ENCODE measurements at regions not wholly inside any gene's neighbourhood (a gene's known extent, or its start where the extent isn't known, plus 50 kb on each side); places are given as distances from the start of the nearest gene placed in this dataset.
"Not testable (repeated sequence)": the region's sequence is repeated elsewhere in the genome, so short reads cannot be mapped to it uniquely, and the experiment has no call there.

DNA sequence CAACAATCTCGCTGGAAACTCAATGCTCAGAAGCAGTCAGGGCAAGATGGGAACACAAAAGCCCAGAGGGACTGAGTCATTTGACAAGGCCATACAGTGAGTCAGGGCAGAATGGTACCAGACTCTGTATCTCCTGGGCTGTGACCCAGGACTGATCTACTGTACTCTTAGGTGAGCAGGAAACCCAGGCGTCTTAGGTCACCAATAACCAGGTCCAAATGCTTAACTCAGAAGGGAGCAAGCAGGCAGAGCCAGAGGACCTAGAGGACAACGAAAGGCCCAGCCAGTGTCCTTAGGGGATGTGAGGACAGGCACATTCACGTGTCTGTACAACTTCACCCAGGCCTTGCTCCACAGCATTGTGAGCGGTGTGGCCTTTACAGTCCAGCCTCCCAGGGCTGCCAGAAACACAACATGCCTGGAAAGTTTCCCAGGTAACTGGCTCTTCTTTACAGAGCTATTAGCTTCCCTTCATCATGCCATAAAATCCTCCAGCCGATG is 69.9 kb downstream of the ARL6IP4 start:
- no peaks in the 10 kb centered on the region for H3K36me3 ChIP-seq (ENCODE audit: control insufficient read depth, insufficient read depth, low read length)
- H3K27me3 ChIP-seq (ENCODE audit: control insufficient read depth, insufficient read depth, low read length, poor library complexity, severe bottlenecking) = no peaks in the 10 kb centered on the region
- no peak overlapping the region for H3K4me3 ChIP-seq (ENCODE audit: insufficient read depth, low read depth, low read length)
- H3K4me1 ChIP-seq (ENCODE audit: control insufficient read depth, insufficient read depth, low read length) = no peaks in the 10 kb centered on the region
- WGBS, 2 experiments = 91 to 92% methylated on average over 6 of the region's 6 CpGs
- no peaks in the 10 kb centered on the region for H3K9me3 ChIP-seq (ENCODE audit: control insufficient read depth, low read length)
- H3K27ac ChIP-seq (ENCODE audit: insufficient read depth, low read depth, low read length, poor library complexity, severe bottlenecking) = no peak overlapping the region

GRCh38 chr12:123049398-123050240 is 69.1 kb downstream of the ARL6IP4 start:
- Histone ChIP-seq H3K27ac (ENCODE audit: insufficient read depth, low read depth, low read length, poor library complexity, severe bottlenecking) (no peak overlapping the region), H3K4me3 (ENCODE audit: insufficient read depth, low read depth, low read length) (no peak overlapping the region), H3K9me3 (ENCODE audit: control insufficient read depth, low read length) (no peaks in the 10 kb centered on the region), H3K27me3 (ENCODE audit: control insufficient read depth, insufficient read depth, low read length, poor library complexity, severe bottlenecking) (no peaks in the 10 kb centered on the region), H3K36me3 (ENCODE audit: control insufficient read depth, insufficient read depth, low read length) (no peaks in the 10 kb centered on the region), H3K4me1 (ENCODE audit: control insufficient read depth, insufficient read depth, low read length) (no peaks in the 10 kb centered on the region)
- WGBS, 2 experiments = 92% methylated on average over 8 of the region's 8 CpGs

DNA sequence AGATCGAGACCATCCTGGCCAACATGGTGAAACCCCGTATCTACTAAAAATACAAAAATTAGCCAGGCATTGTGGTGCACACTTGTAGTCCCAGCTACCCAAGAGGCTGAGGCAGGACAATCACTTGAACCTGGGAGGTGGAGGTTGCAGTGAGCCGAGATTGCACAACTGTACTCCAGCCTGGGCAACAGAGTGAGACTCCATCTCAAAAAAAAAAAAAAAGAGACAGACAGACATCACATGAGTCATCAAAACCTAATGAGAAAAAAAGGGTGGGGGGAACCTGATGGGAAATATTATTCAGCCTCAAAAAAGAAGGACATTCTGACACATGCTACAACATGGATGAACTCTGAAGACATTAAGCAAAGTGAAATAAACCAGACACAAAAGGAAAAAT is 67.4 kb downstream of the ARL6IP4 start:
- H3K36me3 ChIP-seq (ENCODE audit: control insufficient read depth, insufficient read depth, low read length); H3K4me1 ChIP-seq (ENCODE audit: control insufficient read depth, insufficient read depth, low read length); H3K9me3 ChIP-seq (ENCODE audit: control insufficient read depth, low read length); H3K27me3 ChIP-seq (ENCODE audit: control insufficient read depth, insufficient read depth, low read length, poor library complexity, severe bottlenecking); H3K4me3 ChIP-seq (ENCODE audit: insufficient read depth, low read depth, low read length); H3K27ac ChIP-seq (ENCODE audit: insufficient read depth, low read depth, low read length, poor library complexity, severe bottlenecking): not testable (repeated sequence)
- 96% methylated on average over 3 of the region's 3 CpGs for WGBS, 2 experiments

DNA sequence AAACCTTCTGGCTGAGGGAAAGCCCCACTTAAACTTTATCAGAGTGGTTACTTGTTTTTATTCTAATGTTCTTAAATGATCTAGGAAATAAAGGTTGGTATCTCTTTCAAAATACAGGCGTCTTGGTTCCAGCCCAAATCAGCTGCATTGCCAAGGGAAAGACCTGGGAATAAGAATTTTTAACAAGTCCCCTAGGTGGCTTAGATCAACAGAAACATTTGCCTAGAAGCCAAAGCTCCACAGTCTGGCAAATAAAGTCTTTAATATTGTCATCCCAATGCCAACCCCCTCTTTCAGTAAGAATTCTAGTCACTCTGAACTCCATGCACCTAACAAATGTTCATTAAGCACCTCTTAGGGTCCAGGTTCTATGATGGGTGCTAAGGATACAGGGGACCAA is 66.8 kb downstream of the ARL6IP4 start:
- H3K4me3 ChIP-seq (ENCODE audit: insufficient read depth, low read depth, low read length) = no peak overlapping the region
- H3K27me3 ChIP-seq (ENCODE audit: control insufficient read depth, insufficient read depth, low read length, poor library complexity, severe bottlenecking) = no peaks in the 10 kb centered on the region
- WGBS, 2 experiments = 79 to 88% methylated on average over 1 of the region's 1 CpG
- no peaks in the 10 kb centered on the region for H3K9me3 ChIP-seq (ENCODE audit: control insufficient read depth, low read length)
- no peak overlapping the region for H3K27ac ChIP-seq (ENCODE audit: insufficient read depth, low read depth, low read length, poor library complexity, severe bottlenecking)
- no peaks in the 10 kb centered on the region for H3K4me1 ChIP-seq (ENCODE audit: control insufficient read depth, insufficient read depth, low read length)
- H3K36me3 ChIP-seq (ENCODE audit: control insufficient read depth, insufficient read depth, low read length) = no peaks in the 10 kb centered on the region

GRCh38 chr12:123046431-123046830 is 66.0 kb downstream of the ARL6IP4 start:
- Histone ChIP-seq H3K27ac (ENCODE audit: insufficient read depth, low read depth, low read length, poor library complexity, severe bottlenecking) (no peak overlapping the region), H3K36me3 (ENCODE audit: control insufficient read depth, insufficient read depth, low read length) (no peaks in the 10 kb centered on the region), H3K9me3 (ENCODE audit: control insufficient read depth, low read length) (no peaks in the 10 kb centered on the region), H3K27me3 (ENCODE audit: control insufficient read depth, insufficient read depth, low read length, poor library complexity, severe bottlenecking) (no peaks in the 10 kb centered on the region), H3K4me1 (ENCODE audit: control insufficient read depth, insufficient read depth, low read length) (no peaks in the 10 kb centered on the region), H3K4me3 (ENCODE audit: insufficient read depth, low read depth, low read length) (no peak overlapping the region)
- 88 to 91% methylated on average over 3 of the region's 3 CpGs for WGBS, 2 experiments

- Histone ChIP-seq H3K36me3 (ENCODE audit: control insufficient read depth, insufficient read depth, low read length) (no peaks in the 10 kb centered on the region), H3K9me3 (ENCODE audit: control insufficient read depth, low read length) (no peaks in the 10 kb centered on the region), H3K4me1 (ENCODE audit: control insufficient read depth, insufficient read depth, low read length) (no peaks in the 10 kb centered on the region), H3K4me3 (ENCODE audit: insufficient read depth, low read depth, low read length) (no peak overlapping the region), H3K27me3 (ENCODE audit: control insufficient read depth, insufficient read depth, low read length, poor library complexity, severe bottlenecking) (no peaks in the 10 kb centered on the region), H3K27ac (ENCODE audit: insufficient read depth, low read depth, low read length, poor library complexity, severe bottlenecking) (no peak overlapping the region)
- WGBS, 2 experiments = 91 to 95% methylated on average over 7 of the region's 7 CpGs
These were observed 65.2 kb downstream of the ARL6IP4 start for GRCh38 chr12:123045678-123046077.

DNA sequence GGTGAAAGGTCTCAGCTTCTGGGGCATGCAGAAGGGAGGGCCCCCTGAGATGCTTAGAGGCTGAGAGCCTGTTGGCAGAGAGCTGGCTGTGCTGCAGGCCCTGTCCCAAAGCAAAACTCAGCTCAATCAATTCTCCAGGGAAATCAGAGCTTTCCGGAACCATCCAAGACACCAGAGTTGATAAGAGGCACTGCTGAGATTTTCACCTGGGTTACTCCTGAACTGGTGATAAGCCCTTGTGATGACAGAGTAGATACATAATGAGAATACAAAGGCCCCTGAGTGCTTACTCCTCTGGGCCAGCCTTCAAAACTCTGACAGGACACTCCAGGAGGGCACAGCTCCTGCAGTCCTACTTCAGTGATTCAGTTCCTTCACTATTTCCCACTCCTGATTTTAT is 63.9 kb downstream of the ARL6IP4 start:
- WGBS, 2 experiments = 95 to 100% methylated on average over 1 of the region's 1 CpG
- no peaks in the 10 kb centered on the region for H3K4me1 ChIP-seq (ENCODE audit: control insufficient read depth, insufficient read depth, low read length)
- no peak overlapping the region for H3K4me3 ChIP-seq (ENCODE audit: insufficient read depth, low read depth, low read length)
- H3K27ac ChIP-seq (ENCODE audit: insufficient read depth, low read depth, low read length, poor library complexity, severe bottlenecking) = no peak overlapping the region
- H3K27me3 ChIP-seq (ENCODE audit: control insufficient read depth, insufficient read depth, low read length, poor library complexity, severe bottlenecking) = no peaks in the 10 kb centered on the region
- no peaks in the 10 kb centered on the region for H3K36me3 ChIP-seq (ENCODE audit: control insufficient read depth, insufficient read depth, low read length)
- H3K9me3 ChIP-seq (ENCODE audit: control insufficient read depth, low read length) = no peaks in the 10 kb centered on the region

DNA sequence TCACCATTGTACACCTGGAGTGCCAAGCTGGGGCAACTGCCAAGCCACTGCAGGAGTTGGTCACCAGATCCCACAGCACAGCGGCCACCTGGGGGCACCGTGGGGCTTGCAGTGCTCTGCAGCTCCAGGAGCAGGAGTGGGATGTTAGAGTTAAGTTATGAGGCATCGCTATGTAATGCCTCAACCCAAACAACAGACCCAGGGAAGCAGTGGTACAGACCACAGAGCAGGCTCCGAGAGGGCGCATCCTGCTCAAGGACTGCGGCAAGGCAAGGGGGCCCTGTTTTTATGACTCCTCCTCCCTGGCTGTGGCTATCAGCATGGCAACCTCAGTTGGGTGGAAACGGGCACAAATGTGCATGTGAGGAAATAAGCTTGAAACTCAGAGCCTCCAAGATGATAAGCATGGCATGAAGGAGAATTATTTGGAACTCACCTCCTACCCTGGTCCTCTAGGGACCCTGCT is 63.1 kb downstream of the ARL6IP4 start:
- Histone ChIP-seq H3K4me3 (ENCODE audit: insufficient read depth, low read depth, low read length) (no peak overlapping the region), H3K4me1 (ENCODE audit: control insufficient read depth, insufficient read depth, low read length) (no peaks in the 10 kb centered on the region), H3K27ac (ENCODE audit: insufficient read depth, low read depth, low read length, poor library complexity, severe bottlenecking) (no peak overlapping the region), H3K9me3 (ENCODE audit: control insufficient read depth, low read length) (no peaks in the 10 kb centered on the region), H3K27me3 (ENCODE audit: control insufficient read depth, insufficient read depth, low read length, poor library complexity, severe bottlenecking) (no peaks in the 10 kb centered on the region), H3K36me3 (ENCODE audit: control insufficient read depth, insufficient read depth, low read length) (no peaks in the 10 kb centered on the region)
- WGBS, 2 experiments = 71 to 75% methylated on average over 7 of the region's 7 CpGs

DNA sequence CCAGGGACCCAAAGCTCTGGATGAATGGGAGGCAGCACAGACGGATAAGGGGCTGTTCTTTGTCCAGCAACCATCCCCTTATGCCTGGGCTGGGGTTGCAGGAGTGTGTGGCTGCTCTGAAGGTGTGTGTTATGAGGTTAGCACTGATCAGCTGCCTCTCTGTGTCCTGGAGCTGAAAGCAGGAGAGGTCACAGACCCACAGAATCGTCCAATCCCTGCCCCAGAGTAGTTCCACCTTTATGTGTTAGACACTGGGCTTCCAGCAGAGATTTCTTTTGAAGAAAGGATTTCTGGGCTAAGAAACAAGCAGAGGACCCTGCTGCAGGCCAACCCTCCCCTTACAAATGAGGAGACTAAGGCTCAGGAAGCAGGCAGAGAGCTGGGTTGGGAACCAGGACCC is 62.4 kb downstream of the ARL6IP4 start:
- H3K27ac ChIP-seq (ENCODE audit: insufficient read depth, low read depth, low read length, poor library complexity, severe bottlenecking) = no peak overlapping the region
- H3K36me3 ChIP-seq (ENCODE audit: control insufficient read depth, insufficient read depth, low read length) = no peaks in the 10 kb centered on the region
- H3K4me3 ChIP-seq (ENCODE audit: insufficient read depth, low read depth, low read length) = no peak overlapping the region
- H3K9me3 ChIP-seq (ENCODE audit: control insufficient read depth, low read length) = no peaks in the 10 kb centered on the region
- H3K27me3 ChIP-seq (ENCODE audit: control insufficient read depth, insufficient read depth, low read length, poor library complexity, severe bottlenecking) = no peaks in the 10 kb centered on the region
- no peaks in the 10 kb centered on the region for H3K4me1 ChIP-seq (ENCODE audit: control insufficient read depth, insufficient read depth, low read length)
- WGBS, 2 experiments = 77 to 91% methylated on average over 2 of the region's 2 CpGs

DNA sequence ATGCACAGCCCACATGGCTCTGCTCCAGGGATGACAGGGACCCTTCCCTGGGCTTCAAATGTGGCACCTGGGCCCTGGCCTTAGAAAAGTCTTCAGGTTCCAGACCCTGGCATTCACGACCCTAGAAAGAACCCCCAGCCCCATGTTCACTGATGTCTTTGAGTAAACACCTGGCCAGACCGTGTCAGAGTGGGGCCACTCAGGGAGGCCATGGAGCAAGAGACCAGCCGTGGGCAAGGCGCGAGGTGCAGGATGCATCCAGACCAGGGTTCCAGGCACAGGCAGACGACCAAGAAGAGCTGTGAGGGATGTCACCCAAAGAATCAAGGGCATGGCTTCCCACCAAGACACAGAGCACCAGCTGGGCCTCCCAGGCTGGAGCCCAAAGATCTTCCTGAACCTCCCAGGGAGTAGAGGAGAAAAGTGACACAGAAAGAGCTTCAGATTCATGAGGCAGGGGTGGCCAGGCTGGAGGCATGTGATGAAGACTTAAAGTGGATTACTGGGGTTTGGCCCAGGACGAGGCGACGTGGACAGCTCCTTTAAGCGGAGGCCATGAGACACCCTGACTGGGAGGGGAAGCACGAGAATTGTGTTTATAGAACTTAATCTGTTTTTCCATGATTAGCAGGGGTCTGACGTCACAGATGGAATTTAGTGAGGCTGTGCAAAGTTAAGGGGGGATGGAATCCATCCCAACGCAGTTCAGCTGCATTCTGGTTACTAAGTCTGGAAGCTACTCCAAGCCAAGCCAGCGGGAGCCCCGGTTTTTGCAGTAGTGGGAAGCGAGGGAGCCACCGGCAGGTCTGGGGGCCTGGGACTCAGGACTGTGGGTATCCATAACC is 61.6 kb downstream of the ARL6IP4 start:
- no peaks in the 10 kb centered on the region for H3K9me3 ChIP-seq (ENCODE audit: control insufficient read depth, low read length)
- H3K27me3 ChIP-seq (ENCODE audit: control insufficient read depth, insufficient read depth, low read length, poor library complexity, severe bottlenecking) = no peaks in the 10 kb centered on the region
- WGBS, 2 experiments = 92 to 94% methylated on average over 17 of the region's 17 CpGs
- H3K36me3 ChIP-seq (ENCODE audit: control insufficient read depth, insufficient read depth, low read length) = no peaks in the 10 kb centered on the region
- no peak overlapping the region for H3K27ac ChIP-seq (ENCODE audit: insufficient read depth, low read depth, low read length, poor library complexity, severe bottlenecking)
- H3K4me3 ChIP-seq (ENCODE audit: insufficient read depth, low read depth, low read length) = no peak overlapping the region
- H3K4me1 ChIP-seq (ENCODE audit: control insufficient read depth, insufficient read depth, low read length) = no peaks in the 10 kb centered on the region
